Ishikawa (cell line): ENCODE measurements at regions not wholly inside any gene's neighbourhood (a gene's known extent, or its start where the extent isn't known, plus 50 kb on each side); places are given as distances from the start of the nearest gene placed in this dataset.

Source experiments
- CEBPB ChIP-seq: IDR thresholded peaks from 2 replicates; pipeline ENCODE4 v1.6.1; 2012
- CREB1 ChIP-seq: IDR thresholded peaks from 2 replicates; pipeline ENCODE4 v1.6.1; 2012; ENCODE audit warnings: low read depth
- EGR1 ChIP-seq: IDR thresholded peaks from 2 replicates; pipeline ENCODE4 v1.6.1; 2012
- RAD21 ChIP-seq: IDR thresholded peaks from 2 replicates; pipeline ENCODE4 v1.6.1; 2012; ENCODE audit warnings: low read depth
- REST ChIP-seq: IDR thresholded peaks from 2 replicates; pipeline ENCODE4 v1.6.1; 2012; ENCODE audit warnings: low read depth, mild to moderate bottlenecking
- YY1 ChIP-seq: IDR thresholded peaks from 2 replicates; pipeline ENCODE4 v1.6.1; 2012; ENCODE audit warnings: low read depth
- TF ChIP-seq, protein P1 (sequence below): IDR thresholded peaks from 2 replicates; pipeline ENCODE4 v1.6.1; 2012

GRCh38 chr9:104416470-104416869 is 87.6 kb upstream of the OR13F1 start:
- TF ChIP-seq CEBPB = no peak
- TF ChIP-seq CREB1 = no peak
- no peak for TF ChIP-seq REST
- no peak for TF ChIP-seq YY1
- TF ChIP-seq RAD21 = no peak
- no peak for TF ChIP-seq EGR1
- TF ChIP-seq, protein P1, sequence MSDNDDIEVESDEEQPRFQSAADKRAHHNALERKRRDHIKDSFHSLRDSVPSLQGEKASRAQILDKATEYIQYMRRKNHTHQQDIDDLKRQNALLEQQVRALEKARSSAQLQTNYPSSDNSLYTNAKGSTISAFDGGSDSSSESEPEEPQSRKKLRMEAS = no peak
